ENCODE measurements at regions not wholly inside any gene's neighbourhood (a gene's known extent, or its start where the extent isn't known, plus 50 kb on each side); places are given as distances from the start of the nearest gene placed in this dataset.

GRCh38 chr15:36483409-36483808, 96.0 kb upstream of the CDIN1 start:
- TF ChIP-seq ZNF436 (CRISPR knock-in tag; IDR thresholded peaks at IDR 0.05) (no peak), MAX (CRISPR knock-in tag; IDR thresholded peaks at IDR 0.05) (no peak), ZNF324 (CRISPR knock-in tag; IDR thresholded peaks at IDR 0.05) (no peak), RBM22 (IDR thresholded peaks at IDR 0.05; ENCODE audit: low read depth, low read length, poor library complexity, severe bottlenecking) (no peak), KDM5B (IDR thresholded peaks at IDR 0.05; ENCODE audit: insufficient replicate concordance, low read depth, low read length) (no peak), HDAC2 (IDR thresholded peaks at IDR 0.05) (no peak)
